ENCODE measurements at regions not wholly inside any gene's neighbourhood (a gene's known extent, or its start where the extent isn't known, plus 50 kb on each side); places are given as distances from the start of the nearest gene placed in this dataset.
A peak's percentile ranks its signal among the peaks of the same experiment; 100 is the strongest.

DNA sequence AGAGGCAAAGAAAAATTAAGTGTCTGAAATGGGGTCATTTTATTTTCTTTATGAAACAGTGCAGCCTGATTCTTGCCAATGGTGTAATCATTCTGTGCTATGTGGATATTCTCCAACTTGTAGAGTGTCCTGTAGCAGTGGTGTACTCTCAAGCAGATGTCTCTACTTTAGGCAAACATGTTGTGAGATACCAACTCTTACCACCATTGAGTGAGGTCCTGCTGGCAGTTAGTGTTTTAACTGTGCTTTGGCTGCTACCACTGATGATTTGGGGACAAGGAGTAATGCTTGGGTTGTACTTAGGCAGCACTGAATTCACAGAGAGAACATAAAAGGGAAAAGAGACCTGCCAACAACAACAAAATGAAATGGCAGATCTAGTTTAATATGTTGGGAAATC, 122.5 kb downstream of the APIP start:
- intact Hi-C loops (cut with DNase I; ENCODE audit: low total_unique reads), result no loop called here

DNA sequence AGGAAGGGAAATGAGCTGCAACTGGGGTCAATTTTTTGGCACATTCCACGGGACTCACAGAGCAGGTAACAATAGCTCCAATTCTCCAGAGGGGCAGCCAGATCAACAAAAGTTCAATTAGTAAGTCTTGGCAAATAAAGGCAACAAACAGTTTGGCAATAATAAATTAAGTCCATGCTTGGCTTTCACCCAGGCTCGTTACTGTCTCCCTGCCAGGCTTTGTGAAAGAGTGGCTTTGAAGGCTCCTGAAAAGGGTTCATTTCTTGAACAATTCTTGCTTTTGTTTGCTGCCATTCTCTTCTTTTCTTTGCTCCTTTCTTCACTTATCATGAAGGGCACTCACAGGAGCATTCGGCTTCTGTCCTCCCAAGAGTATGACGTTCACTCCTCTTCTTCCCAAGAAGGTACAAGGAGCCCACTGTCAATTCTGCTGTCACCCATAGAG, 123.3 kb downstream of the APIP start:
- no peaks in the 10 kb centered on the region for H3K9me3 ChIP-seq
- 27 to 53% (median 35%) methylated on average over 4 of the region's 4 CpGs for WGBS, 5 donors
- H3K4me3 ChIP-seq, result no peak overlapping the region
- intact Hi-C loops (cut with DNase I; ENCODE audit: low total_unique reads), result no loop called here
- peak overlapping the region; percentile 36 to 79 (median 66) for H3K27ac ChIP-seq
- TF ChIP-seq POLR2AphosphoS5 (IDR thresholded peaks at IDR 0.05) (no peak), EP300 (IDR thresholded peaks at IDR 0.05) (no peak), POLR2A (IDR thresholded peaks at IDR 0.05) (no peak)
- TF ChIP-seq, protein P1, sequence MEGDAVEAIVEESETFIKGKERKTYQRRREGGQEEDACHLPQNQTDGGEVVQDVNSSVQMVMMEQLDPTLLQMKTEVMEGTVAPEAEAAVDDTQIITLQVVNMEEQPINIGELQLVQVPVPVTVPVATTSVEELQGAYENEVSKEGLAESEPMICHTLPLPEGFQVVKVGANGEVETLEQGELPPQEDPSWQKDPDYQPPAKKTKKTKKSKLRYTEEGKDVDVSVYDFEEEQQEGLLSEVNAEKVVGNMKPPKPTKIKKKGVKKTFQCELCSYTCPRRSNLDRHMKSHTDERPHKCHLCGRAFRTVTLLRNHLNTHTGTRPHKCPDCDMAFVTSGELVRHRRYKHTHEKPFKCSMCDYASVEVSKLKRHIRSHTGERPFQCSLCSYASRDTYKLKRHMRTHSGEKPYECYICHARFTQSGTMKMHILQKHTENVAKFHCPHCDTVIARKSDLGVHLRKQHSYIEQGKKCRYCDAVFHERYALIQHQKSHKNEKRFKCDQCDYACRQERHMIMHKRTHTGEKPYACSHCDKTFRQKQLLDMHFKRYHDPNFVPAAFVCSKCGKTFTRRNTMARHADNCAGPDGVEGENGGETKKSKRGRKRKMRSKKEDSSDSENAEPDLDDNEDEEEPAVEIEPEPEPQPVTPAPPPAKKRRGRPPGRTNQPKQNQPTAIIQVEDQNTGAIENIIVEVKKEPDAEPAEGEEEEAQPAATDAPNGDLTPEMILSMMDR (IDR thresholded peaks at IDR 0.05), result no peak
- no peaks in the 10 kb centered on the region for H3K27me3 ChIP-seq
- no peaks in the 10 kb centered on the region for H3K36me3 ChIP-seq
- peaks cover 14 to 39% (median 19%) of the 10 kb centered on the region in 4 donors for H3K4me1 ChIP-seq
- DNase-seq, result peak; percentile 32 to 70

More for the DNA sequence above, 122.5 kb downstream of the APIP start:
- H3K27me3 ChIP-seq, result no peaks in the 10 kb centered on the region
- peak overlapping the region in 1 of 5 donors; percentile 8 for H3K27ac ChIP-seq
- no peaks in the 10 kb centered on the region for H3K36me3 ChIP-seq
- peaks cover 14 to 31% (median 19%) of the 10 kb centered on the region in 4 donors for H3K4me1 ChIP-seq
- no peak for DNase-seq
- TF ChIP-seq, protein P1 (IDR thresholded peaks at IDR 0.05), result no peak
- TF ChIP-seq EP300 (IDR thresholded peaks at IDR 0.05) (no peak), POLR2AphosphoS5 (IDR thresholded peaks at IDR 0.05) (no peak), POLR2A (IDR thresholded peaks at IDR 0.05) (no peak)
- H3K9me3 ChIP-seq, result no peaks in the 10 kb centered on the region
- H3K4me3 ChIP-seq, result no peak overlapping the region

DNA sequence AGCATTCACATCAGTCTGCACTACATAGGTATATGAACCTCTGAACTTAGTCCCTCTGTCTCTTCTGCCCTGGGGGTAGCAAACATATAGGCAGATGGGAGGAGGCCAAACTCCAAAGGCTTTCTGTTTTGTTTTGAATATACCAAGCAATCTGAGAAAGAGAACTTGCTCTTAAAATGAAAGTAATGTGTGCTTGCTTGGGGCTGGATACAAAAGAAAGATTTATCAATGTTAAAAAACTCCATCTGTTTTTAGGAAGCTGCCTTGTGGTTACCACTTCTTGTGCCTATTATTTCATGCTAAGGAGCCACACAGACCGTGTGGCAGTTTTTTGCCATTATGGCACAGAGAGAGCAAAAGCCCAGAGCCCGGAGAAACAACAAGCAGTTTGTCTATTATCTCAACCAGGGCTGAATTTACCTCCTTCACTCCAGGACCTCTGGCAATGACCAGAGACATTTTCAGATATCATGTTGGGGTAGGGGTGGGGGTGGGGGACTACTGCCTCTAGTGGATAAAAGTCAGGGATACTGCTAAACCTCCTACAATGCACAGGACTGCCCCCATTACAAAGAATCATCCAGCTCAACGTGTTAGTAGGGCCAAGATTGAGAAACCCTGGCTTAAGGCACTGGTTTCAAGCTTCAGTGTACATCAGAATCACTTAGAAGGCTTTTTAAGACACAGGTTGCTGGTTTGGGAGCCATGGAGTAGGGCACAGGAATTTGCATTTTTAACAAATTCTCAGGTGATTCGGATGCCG, 124.2 kb downstream of the APIP start:
- 27 to 48% (median 41%) methylated on average over 5 of the region's 5 CpGs for WGBS, 5 donors
- H3K27ac ChIP-seq, result peak overlapping the region; percentile 36 to 79 (median 66)
- no peaks in the 10 kb centered on the region for H3K27me3 ChIP-seq
- H3K4me3 ChIP-seq, result no peak overlapping the region
- H3K4me1 ChIP-seq, result peaks cover 14 to 44% (median 19%) of the 10 kb centered on the region in 4 donors
- no peaks in the 10 kb centered on the region for H3K36me3 ChIP-seq
- TF ChIP-seq POLR2AphosphoS5 (IDR thresholded peaks at IDR 0.05) (no peak), EP300 (IDR thresholded peaks at IDR 0.05) (no peak), POLR2A (IDR thresholded peaks at IDR 0.05) (no peak)
- TF ChIP-seq, protein P1 (IDR thresholded peaks at IDR 0.05), result no peak
- intact Hi-C loops (cut with DNase I; ENCODE audit: low total_unique reads), result no loop called here
- DNase-seq, result no peak
- H3K9me3 ChIP-seq, result no peaks in the 10 kb centered on the region

DNA sequence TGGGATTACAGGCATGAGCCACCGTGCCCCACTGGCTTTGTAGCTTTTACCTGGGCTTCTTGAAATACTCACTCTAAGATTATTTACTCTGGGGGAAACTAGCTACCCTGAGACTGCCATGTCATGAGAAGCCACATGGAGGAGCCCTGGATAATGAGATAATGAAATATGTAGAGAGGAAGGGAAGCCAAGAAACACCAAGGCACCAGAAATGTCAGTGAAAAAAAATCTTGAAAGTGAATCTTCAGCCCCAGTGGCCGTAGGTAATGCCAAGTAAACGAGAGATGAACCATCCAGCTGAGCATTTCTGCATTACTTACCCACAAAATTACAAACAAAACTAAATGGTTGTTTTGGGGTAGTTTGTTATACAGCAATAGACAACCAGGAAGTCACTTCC, 125.6 kb downstream of the APIP start:
- no peaks in the 10 kb centered on the region for H3K9me3 ChIP-seq
- TF ChIP-seq POLR2AphosphoS5 (IDR thresholded peaks at IDR 0.05) (no peak), EP300 (IDR thresholded peaks at IDR 0.05) (no peak)
- 82 to 91% (median 88%) methylated on average over 3 of the region's 3 CpGs for WGBS, 5 donors
- H3K27me3 ChIP-seq, result no peaks in the 10 kb centered on the region
- H3K4me3 ChIP-seq, result no peak overlapping the region
- DNase-seq, result no peak
- intact Hi-C loops (cut with DNase I; ENCODE audit: low total_unique reads), result no loop called here
- H3K4me1 ChIP-seq, result peaks cover 14 to 44% (median 19%) of the 10 kb centered on the region in 4 donors
- H3K27ac ChIP-seq, result peak overlapping the region in 3 of 5 donors; percentile 38 to 79 (median 55)
- no peaks in the 10 kb centered on the region for H3K36me3 ChIP-seq
